ENCODE measurements at regions not wholly inside any gene's neighbourhood (a gene's known extent, or its start where the extent isn't known, plus 50 kb on each side); places are given as distances from the start of the nearest gene placed in this dataset.

DNA sequence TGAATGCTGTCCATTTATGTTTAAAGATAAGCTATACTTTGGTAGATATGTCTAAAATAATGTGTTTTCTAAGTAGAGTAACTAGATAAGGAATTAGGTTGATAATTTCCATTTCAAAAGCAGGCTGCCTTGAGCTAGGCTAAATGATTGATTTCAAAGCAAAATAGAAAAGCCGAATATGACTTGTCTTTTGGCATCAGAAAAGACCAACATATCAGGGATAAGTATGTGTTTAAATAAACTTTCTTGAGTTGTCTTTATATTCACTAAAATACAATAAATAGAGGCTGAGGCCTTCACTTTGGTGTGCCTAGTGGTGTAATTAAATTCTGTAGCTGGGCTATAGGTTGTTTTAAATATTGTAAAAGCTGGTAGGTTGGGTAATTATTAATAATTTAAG lies 569.0 kb downstream of the TAF11L14 start (continued):
- no peak for TF ChIP-seq E2F3 (CRISPR knock-in tag; IDR thresholded peaks at IDR 0.05)
- TF ChIP-seq NUFIP1 (IDR thresholded peaks at IDR 0.05; ENCODE audit: partially characterized antibody): no peak
- no peak for TF ChIP-seq TGIF2 (CRISPR knock-in tag; IDR thresholded peaks at IDR 0.05)
- TF ChIP-seq ZKSCAN1 (IDR thresholded peaks at IDR 0.05; ENCODE audit: low read depth, low read length): no peak

DNA sequence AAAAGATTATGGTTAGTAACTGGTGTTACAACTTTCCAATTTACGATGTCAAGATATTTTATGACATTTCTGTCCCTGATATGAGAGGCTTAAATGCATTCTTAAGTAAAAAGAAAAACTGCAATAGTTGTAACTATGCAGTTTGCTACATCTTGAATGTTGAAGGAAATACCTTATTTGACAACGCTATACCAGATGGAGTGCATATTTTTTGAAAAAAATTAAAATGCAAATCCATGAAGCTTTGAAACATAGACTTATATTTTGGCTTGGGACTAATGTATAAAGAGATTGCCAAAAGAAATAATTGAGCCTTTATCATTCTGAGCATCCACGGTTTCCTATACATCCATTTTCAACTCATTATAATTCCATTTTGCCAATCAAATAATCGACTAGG lies 579.4 kb downstream of the TAF11L14 start:
- Histone ChIP-seq H3K4me3 (no peak overlapping the region), H3K9me3 (replicated peaks; ENCODE audit: control insufficient read depth, insufficient read depth, low read depth, low read length) (peaks cover 2% of the 10 kb centered on the region; the same call in 1 of the 2 replicates), H3K36me3 (ENCODE audit: control insufficient read depth, insufficient read depth, low read length) (no peaks in the 10 kb centered on the region), H3K9me1 (ENCODE audit: control insufficient read depth, insufficient read depth, low read length) (no peaks in the 10 kb centered on the region), H3K4me1 (replicated peaks in 1 of 2; ENCODE audit: control insufficient read depth in 2 of 2, insufficient read depth in 2 of 2, low read length in 2 of 2) (no peaks in the 10 kb centered on the region), H3K27me3 (ENCODE audit: control insufficient read depth in 2 of 2, insufficient read depth in 2 of 2, low read length in 2 of 2) (no peaks in the 10 kb centered on the region), H3K4me2 (ENCODE audit: insufficient read depth, low read length) (no peak overlapping the region), H3K79me2 (ENCODE audit: control insufficient read depth, insufficient read depth, low read length) (no peaks in the 10 kb centered on the region), H4K20me1 (replicated peaks; ENCODE audit: control insufficient read depth, insufficient read depth, low read length) (no peaks in the 10 kb centered on the region), H2AFZ (ENCODE audit: low read depth, low read length) (no peak overlapping the region), H3K9ac (ENCODE audit: insufficient read depth in 1 of 2, low read depth in 2 of 2, low read length in 2 of 2) (no peak overlapping the region), H3K27ac (ENCODE audit: extremely low read depth, low read depth, low read length) (no peak overlapping the region)
- ATAC-seq (no peak), FAIRE-seq (no peak), DNase-seq (ENCODE audit: extremely low read depth in 1 of 4, low spot score in 3 of 4) (no peak)
- under 1% methylated on average over 4 of the region's 4 CpGs for WGBS (ENCODE audit: insufficient coverage, low coverage, missing lambda C conversion rate)
- in situ Hi-C loops (cut with MboI) (no loop called here), intact Hi-C loops (cut with micrococcal nuclease) (no loop called here)
- BruUV-seq (replicated peaks): no TSS peak
- POLR2A ChIA-PET: no interaction called here
- CTCF ChIA-PET (ENCODE audit: low intra/inter-chr PET ratio): no interaction called here
- TF ChIP-seq CTBP1 (IDR thresholded peaks at IDR 0.05; ENCODE audit: borderline replicate concordance) (no peak), RBBP5 (IDR thresholded peaks at IDR 0.05; ENCODE audit: borderline replicate concordance, insufficient read depth, low read length, poor library complexity, severe bottlenecking) (no peak), SUPT5H (IDR thresholded peaks at IDR 0.05) (no peak), PHB (CRISPR knock-in tag; IDR thresholded peaks at IDR 0.05) (no peak), ZNF277 (CRISPR knock-in tag; IDR thresholded peaks at IDR 0.05; ENCODE audit: borderline replicate concordance) (no peak), PCBP2 (IDR thresholded peaks at IDR 0.05; ENCODE audit: low read depth, low read length, poor library complexity, severe bottlenecking) (no peak), NELFE (IDR thresholded peaks at IDR 0.05; ENCODE audit: insufficient read depth, insufficient read length) (no peak), CREB5 (CRISPR knock-in tag; IDR thresholded peaks at IDR 0.05) (no peak), FOXK2 (conservative IDR thresholded peaks at IDR 0.05 in 1 of 2, IDR thresholded peaks at IDR 0.05 in 1 of 2; ENCODE audit: low read depth in 2 of 2) (no peak), ZFX (CRISPR knock-in tag; IDR thresholded peaks at IDR 0.05) (no peak), RBM17 (IDR thresholded peaks at IDR 0.05; ENCODE audit: borderline replicate concordance, low read depth, low read length) (no peak), ARID2 (IDR thresholded peaks at IDR 0.05) (no peak), PYGO2 (tag; IDR thresholded peaks at IDR 0.05) (no peak)
- TF ChIP-seq, protein P1, sequence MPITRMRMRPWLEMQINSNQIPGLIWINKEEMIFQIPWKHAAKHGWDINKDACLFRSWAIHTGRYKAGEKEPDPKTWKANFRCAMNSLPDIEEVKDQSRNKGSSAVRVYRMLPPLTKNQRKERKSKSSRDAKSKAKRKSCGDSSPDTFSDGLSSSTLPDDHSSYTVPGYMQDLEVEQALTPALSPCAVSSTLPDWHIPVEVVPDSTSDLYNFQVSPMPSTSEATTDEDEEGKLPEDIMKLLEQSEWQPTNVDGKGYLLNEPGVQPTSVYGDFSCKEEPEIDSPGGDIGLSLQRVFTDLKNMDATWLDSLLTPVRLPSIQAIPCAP (CRISPR knock-in tag; IDR thresholded peaks at IDR 0.05; ENCODE audit: borderline replicate concordance): no peak
- TF ChIP-seq, protein P2, sequence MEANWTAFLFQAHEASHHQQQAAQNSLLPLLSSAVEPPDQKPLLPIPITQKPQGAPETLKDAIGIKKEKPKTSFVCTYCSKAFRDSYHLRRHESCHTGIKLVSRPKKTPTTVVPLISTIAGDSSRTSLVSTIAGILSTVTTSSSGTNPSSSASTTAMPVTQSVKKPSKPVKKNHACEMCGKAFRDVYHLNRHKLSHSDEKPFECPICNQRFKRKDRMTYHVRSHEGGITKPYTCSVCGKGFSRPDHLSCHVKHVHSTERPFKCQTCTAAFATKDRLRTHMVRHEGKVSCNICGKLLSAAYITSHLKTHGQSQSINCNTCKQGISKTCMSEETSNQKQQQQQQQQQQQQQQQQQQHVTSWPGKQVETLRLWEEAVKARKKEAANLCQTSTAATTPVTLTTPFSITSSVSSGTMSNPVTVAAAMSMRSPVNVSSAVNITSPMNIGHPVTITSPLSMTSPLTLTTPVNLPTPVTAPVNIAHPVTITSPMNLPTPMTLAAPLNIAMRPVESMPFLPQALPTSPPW (CRISPR knock-in tag; IDR thresholded peaks at IDR 0.05): no peak
